ENCODE measurements at regions not wholly inside any gene's neighbourhood (a gene's known extent, or its start where the extent isn't known, plus 50 kb on each side); places are given as distances from the start of the nearest gene placed in this dataset.

- no peak for TF ChIP-seq CTCF (IDR thresholded peaks at IDR 0.05)
- TF ChIP-seq POLR2AphosphoS5 (IDR thresholded peaks at IDR 0.05; ENCODE audit: insufficient read depth in 1 of 2, low read depth in 1 of 2): no peak
- TF ChIP-seq POLR2A (IDR thresholded peaks at IDR 0.05): no peak
Observed at GRCh38 chr10:10854725-10855124, 162.9 kb upstream of the CELF2 start.
